Tibial nerve (tissue), 4 donors: ENCODE measurements at regions not wholly inside any gene's neighbourhood (a gene's known extent, or its start where the extent isn't known, plus 50 kb on each side); places are given as distances from the start of the nearest gene placed in this dataset.
"Not testable (repeated sequence)": the region's sequence is repeated elsewhere in the genome, so short reads cannot be mapped to it uniquely, and the experiment has no call there.

Experiments used
- DNase-seq, 2 donors: peaks; one replicate each; pipeline ENCODE4 v3.0.0-alpha.2; 2019; ENCODE audit warnings: low spot score in 2 of 2
- H3K27ac ChIP-seq, 4 donors: fragments of 200-600 bp; sonication (generic) in 3 of 4; one replicate each; pipeline ENCODE4 v1.5.1; 2017 to 2019; ENCODE audit warnings: mild to moderate bottlenecking in 1 of 4
- H3K27me3 ChIP-seq, 2 donors: fragments of 200-600 bp; sonication (generic) in 1 of 2; one replicate each; pipeline versions ENCODE4 v1.5.1 to v1.6.0; 2017 to 2019
- H3K36me3 ChIP-seq, 3 donors: fragments of 200-600 bp; sonication (generic); one replicate each; pipeline ENCODE4 v1.5.1; 2018 to 2019
- H3K4me1 ChIP-seq, 4 donors: fragments of 200-600 bp; sonication (generic) in 3 of 4; one replicate each; pipeline ENCODE4 v1.5.1; 2017 to 2019
- H3K4me3 ChIP-seq, 4 donors: fragments of 200-600 bp; sonication (generic) in 3 of 4; one replicate each; pipeline ENCODE4 v1.5.1; 2017 to 2019; ENCODE audit warnings: mild to moderate bottlenecking in 1 of 4, moderate library complexity in 1 of 4
- H3K9me3 ChIP-seq, 4 donors: fragments of 200-600 bp; sonication (generic) in 3 of 4; one replicate each; pipeline ENCODE4 v1.5.1; 2017 to 2019
- EP300 ChIP-seq, 2 donors: sonication (generic); formaldehyde crosslinking; IDR thresholded peaks; one replicate each; pipeline ENCODE4 v1.6.1; 2017; ENCODE audit warnings: antibody characterized with exemption in 2 of 2, mild to moderate bottlenecking in 1 of 2
- POLR2A ChIP-seq, 2 donors: fragments of 450-650 bp; IDR thresholded peaks; one replicate each; pipeline ENCODE4 v1.6.1; 2017; ENCODE audit warnings: antibody characterized with exemption in 2 of 2, mild to moderate bottlenecking in 2 of 2, moderate library complexity in 2 of 2
- WGBS, 2 donors: methylation state at CpG; one replicate each; pipeline ENCODE4 v1.1.5; 2018; 5-methylcytosine and 5-hydroxymethylcytosine counted together
- TF ChIP-seq, protein P1 (sequence below), 5 experiments: fragments of 200-600 bp in 3 of 5; fragments of 450-650 bp in 2 of 5; sonication (generic) in 3 of 5; IDR thresholded peaks; one replicate each; pipeline ENCODE4 v1.5.1; 2016 to 2019; ENCODE audit warnings: antibody characterized with exemption in 5 of 5, mild to moderate bottlenecking in 3 of 5, moderate library complexity in 2 of 5

DNA sequence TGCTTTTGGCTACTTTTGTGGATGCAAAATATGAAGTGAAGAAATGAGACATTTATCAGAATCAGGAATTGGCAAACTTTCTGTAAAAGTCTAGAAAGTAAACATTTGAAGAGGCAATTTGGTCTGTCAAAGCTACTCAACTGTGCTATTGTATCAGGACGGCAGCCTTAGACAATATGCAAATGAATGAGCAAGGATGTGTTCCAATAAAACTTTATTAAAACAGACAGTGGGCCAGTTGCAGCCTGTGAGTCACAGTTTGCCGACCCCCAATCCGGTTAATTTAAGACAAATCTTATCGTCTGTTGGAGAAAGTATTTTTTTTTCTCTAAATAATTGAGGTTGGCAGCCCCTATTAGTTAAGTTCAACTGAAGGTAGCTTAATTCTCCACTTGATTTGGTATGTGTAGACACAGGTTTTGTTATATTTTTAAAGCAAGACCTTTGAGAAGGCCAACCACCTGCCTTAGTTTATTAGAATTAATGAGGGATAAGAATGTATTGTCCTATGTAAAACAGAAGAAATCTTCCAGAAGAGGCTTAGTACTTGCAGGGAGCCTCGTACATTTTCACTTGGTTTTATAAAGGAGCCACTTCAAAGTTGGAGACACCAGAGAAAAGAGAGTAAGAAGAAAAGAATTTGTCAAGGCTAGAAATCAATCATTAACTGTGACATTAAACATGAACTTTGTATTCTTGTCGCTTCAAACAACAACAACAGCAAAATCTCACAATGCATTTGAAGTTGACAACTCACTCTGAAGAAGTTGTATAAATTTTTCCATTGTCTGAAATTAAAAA is 81.6 kb upstream of the FAT1 start:
- no peak overlapping the region for H3K4me3 ChIP-seq
- H3K27ac ChIP-seq = no peak overlapping the region
- no peak for DNase-seq
- H3K36me3 ChIP-seq = no peaks in the 10 kb centered on the region
- H3K9me3 ChIP-seq = no peaks in the 10 kb centered on the region
- WGBS, 2 donors = 86 to 87% methylated on average over 6 of the region's 6 CpGs
- no peaks in the 10 kb centered on the region for H3K4me1 ChIP-seq
- no peak for TF ChIP-seq EP300 (IDR thresholded peaks at IDR 0.05)
- TF ChIP-seq, protein P1, sequence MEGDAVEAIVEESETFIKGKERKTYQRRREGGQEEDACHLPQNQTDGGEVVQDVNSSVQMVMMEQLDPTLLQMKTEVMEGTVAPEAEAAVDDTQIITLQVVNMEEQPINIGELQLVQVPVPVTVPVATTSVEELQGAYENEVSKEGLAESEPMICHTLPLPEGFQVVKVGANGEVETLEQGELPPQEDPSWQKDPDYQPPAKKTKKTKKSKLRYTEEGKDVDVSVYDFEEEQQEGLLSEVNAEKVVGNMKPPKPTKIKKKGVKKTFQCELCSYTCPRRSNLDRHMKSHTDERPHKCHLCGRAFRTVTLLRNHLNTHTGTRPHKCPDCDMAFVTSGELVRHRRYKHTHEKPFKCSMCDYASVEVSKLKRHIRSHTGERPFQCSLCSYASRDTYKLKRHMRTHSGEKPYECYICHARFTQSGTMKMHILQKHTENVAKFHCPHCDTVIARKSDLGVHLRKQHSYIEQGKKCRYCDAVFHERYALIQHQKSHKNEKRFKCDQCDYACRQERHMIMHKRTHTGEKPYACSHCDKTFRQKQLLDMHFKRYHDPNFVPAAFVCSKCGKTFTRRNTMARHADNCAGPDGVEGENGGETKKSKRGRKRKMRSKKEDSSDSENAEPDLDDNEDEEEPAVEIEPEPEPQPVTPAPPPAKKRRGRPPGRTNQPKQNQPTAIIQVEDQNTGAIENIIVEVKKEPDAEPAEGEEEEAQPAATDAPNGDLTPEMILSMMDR (IDR thresholded peaks at IDR 0.05) = no peak
- TF ChIP-seq POLR2A (IDR thresholded peaks at IDR 0.05) = no peak
- H3K27me3 ChIP-seq = no peaks in the 10 kb centered on the region

DNA sequence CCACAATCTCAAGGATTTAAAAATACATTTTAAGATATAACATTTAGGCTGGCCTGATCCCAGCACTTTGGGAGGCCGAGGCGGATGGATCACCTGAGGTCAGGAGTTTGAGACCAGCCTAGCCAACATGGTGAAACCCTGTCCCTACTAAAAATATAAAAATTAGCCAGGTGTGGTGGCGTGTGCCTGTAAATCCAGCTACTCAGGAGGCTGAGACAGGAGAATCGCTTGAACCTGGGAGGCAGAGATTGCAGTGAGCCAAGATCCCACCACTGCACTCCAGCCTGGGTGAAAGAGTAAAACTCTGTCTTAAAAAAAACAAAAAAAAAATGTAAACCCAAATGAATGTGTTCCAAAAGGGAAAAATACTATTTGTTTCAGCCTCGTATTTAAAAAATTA is 82.3 kb upstream of the FAT1 start:
- H3K27ac ChIP-seq, H3K4me3 ChIP-seq, H3K4me1 ChIP-seq, DNase-seq, H3K27me3 ChIP-seq, H3K9me3 ChIP-seq, H3K36me3 ChIP-seq: not testable (repeated sequence)
- 95 to 96% methylated on average over 5 of the region's 5 CpGs for WGBS, 2 donors

DNA sequence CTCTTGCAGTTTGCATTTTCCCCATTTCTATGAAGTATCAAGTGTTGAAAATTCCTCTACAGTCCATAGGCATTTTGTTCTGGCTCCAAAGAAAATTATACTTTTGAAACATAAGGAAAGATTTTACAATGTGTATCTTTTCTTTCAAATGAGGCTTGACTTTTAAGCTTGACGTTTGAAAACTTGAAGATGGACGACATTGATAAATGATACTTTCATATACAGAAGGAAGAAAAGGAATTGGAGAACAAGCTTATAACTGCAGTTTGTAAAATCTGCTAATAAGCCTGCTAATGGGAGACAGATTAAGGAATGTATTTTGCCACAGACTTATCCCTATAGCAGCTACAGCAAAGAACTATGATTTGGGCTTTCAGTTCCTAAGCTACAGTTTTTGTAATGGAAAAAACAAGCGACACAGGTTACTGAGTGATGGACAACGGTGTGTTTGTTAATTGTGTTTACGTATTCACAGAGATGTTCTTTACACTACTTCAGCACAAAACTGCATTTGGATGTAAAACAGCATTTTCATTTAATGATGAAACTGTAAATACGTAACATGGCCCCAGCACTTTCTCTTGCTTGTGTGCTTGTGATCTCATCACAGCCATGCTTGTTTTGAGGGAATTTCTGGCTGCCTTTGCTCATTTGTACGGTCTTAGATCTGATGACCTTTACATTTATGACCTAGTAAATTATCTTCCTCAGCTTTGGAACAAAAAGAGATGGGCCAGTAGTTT is 83.2 kb upstream of the FAT1 start:
- H3K36me3 ChIP-seq = no peaks in the 10 kb centered on the region
- 48 to 55% methylated on average over 7 of the region's 7 CpGs for WGBS, 2 donors
- no peak for DNase-seq
- peaks cover 0 to 4% (median 0%) of the 10 kb centered on the region in 4 donors for H3K9me3 ChIP-seq
- no peaks in the 10 kb centered on the region for H3K27me3 ChIP-seq
- H3K4me1 ChIP-seq = no peaks in the 10 kb centered on the region
- TF ChIP-seq, protein P1 (IDR thresholded peaks at IDR 0.05) = no peak
- H3K27ac ChIP-seq = no peak overlapping the region
- no peak overlapping the region for H3K4me3 ChIP-seq

DNA sequence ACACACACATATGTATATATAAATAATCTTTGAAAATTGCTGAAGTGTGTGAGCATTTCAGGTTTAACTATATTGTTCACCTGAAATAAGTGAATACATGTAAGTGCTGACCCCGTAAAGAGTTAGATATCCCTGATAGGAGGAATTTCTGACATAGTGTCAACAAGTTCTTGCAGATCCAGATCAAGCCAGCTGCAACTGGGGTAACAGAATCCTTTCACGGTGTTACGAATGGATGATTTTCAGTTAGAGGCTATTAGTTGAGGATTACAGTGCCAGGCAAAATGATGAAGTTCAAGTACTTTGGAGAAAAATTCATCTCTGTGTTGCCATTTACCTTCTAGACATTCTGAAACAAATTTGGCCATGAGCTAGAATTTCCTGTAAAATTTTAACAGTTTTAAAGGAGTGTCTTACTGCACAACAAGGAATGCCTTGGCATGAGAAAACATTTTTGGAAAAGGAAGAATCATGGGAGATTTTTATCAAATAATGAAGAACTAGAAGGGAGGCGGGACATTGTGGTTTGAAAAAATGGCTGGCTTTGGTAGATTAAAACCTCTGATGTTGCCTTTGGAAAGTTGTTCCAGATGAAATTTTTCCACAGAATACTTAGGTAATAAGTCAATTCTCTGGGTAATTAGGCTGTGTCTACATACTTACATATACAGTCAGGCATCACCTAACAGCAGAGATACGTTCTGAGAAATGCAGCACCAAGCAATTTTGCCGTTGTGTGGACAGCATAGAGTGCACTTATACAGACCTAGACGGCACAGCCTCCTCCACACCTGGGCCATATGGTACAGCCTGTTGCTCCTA is 84.4 kb upstream of the FAT1 start:
- Histone ChIP-seq H3K36me3 (no peaks in the 10 kb centered on the region), H3K4me1 (no peaks in the 10 kb centered on the region), H3K27me3 (no peaks in the 10 kb centered on the region), H3K27ac (no peak overlapping the region), H3K4me3 (no peak overlapping the region), H3K9me3 (peaks cover 0 to 9% (median 0%) of the 10 kb centered on the region in 4 donors)
- TF ChIP-seq POLR2A (IDR thresholded peaks at IDR 0.05) = no peak
- no peak for TF ChIP-seq EP300 (IDR thresholded peaks at IDR 0.05)
- TF ChIP-seq, protein P1 (IDR thresholded peaks at IDR 0.05) = no peak
- DNase-seq = no peak
- WGBS, 2 donors = 76 to 82% methylated on average over 7 of the region's 7 CpGs

DNA sequence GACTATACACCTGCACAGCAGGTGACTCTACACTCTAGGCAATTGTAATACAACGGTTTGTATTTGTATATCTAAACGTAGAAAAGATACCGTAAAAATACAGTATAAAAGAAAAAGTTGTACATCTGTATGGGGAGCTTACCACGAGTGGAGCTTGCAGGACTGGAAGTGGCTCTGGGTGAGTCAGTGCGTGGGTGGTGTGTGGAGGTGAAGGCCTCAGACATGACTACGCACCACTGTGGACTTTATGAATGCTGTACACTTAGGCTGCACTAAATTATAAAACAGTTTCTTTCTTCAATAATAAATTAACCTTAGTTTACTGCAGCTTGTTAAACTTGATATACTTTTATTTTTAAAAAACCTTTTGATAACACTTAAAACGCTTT is 85.0 kb upstream of the FAT1 start:
- H3K4me1 ChIP-seq = no peaks in the 10 kb centered on the region
- H3K27ac ChIP-seq = no peak overlapping the region
- H3K27me3 ChIP-seq = no peaks in the 10 kb centered on the region
- TF ChIP-seq, protein P1 (IDR thresholded peaks at IDR 0.05) = no peak
- TF ChIP-seq EP300 (IDR thresholded peaks at IDR 0.05) (no peak), POLR2A (IDR thresholded peaks at IDR 0.05) (no peak)
- H3K36me3 ChIP-seq = no peaks in the 10 kb centered on the region
- DNase-seq = no peak
- WGBS, 2 donors = 73% methylated on average over 7 of the region's 7 CpGs
- H3K9me3 ChIP-seq = peaks cover 0 to 9% (median 0%) of the 10 kb centered on the region in 4 donors
- no peak overlapping the region for H3K4me3 ChIP-seq
